Upper lobe of left lung (tissue), 4 donors: ENCODE measurements at regions not wholly inside any gene's neighbourhood (a gene's known extent, or its start where the extent isn't known, plus 50 kb on each side); places are given as distances from the start of the nearest gene placed in this dataset.

Source experiments
- EP300 ChIP-seq, 4 donors: sonication (generic); formaldehyde crosslinking; IDR thresholded peaks; one replicate each; pipeline ENCODE4 v1.5.1; 2017; ENCODE audit warnings: antibody characterized with exemption in 4 of 4, control low read depth in 2 of 4
- POLR2A ChIP-seq, 4 donors: fragments of 450-650 bp; IDR thresholded peaks; one replicate each; pipeline ENCODE4 v1.5.1; 2016 to 2017; ENCODE audit warnings: antibody characterized with exemption in 4 of 4, mild to moderate bottlenecking in 2 of 4
- POLR2AphosphoS5 ChIP-seq, 2 donors: sonication (generic); formaldehyde crosslinking; IDR thresholded peaks; one replicate each; pipeline ENCODE4 v1.5.1; 2017; ENCODE audit warnings: antibody characterized with exemption in 2 of 2
- TF ChIP-seq, protein P1 (sequence below), 6 experiments: fragments of 450-650 bp in 4 of 6; fragments of 200-600 bp in 2 of 6; sonication (generic) in 2 of 6; IDR thresholded peaks; one replicate each; pipeline ENCODE4 v1.5.1; 2016 to 2019; ENCODE audit warnings: antibody characterized with exemption in 6 of 6

DNA sequence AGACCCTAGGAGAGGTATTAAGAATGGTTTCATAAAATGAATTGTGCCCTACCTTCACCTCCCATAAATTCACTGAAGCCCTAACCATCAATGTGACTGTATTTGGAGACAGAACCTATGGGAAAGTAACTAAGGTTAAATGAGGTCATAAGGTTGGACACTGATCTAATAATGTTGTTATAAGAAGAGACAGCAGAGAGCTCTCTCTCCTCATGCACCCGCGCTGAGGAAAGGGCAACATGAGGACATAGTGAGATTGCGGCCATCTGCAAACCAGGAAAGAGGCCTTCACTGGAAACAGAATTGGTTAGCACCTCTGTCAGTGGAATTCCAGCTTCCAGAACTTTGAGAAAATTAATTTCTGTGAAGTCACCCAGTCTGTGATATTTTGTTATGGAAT is 1396.1 kb upstream of the MIR17HG start:
- TF ChIP-seq, protein P1, sequence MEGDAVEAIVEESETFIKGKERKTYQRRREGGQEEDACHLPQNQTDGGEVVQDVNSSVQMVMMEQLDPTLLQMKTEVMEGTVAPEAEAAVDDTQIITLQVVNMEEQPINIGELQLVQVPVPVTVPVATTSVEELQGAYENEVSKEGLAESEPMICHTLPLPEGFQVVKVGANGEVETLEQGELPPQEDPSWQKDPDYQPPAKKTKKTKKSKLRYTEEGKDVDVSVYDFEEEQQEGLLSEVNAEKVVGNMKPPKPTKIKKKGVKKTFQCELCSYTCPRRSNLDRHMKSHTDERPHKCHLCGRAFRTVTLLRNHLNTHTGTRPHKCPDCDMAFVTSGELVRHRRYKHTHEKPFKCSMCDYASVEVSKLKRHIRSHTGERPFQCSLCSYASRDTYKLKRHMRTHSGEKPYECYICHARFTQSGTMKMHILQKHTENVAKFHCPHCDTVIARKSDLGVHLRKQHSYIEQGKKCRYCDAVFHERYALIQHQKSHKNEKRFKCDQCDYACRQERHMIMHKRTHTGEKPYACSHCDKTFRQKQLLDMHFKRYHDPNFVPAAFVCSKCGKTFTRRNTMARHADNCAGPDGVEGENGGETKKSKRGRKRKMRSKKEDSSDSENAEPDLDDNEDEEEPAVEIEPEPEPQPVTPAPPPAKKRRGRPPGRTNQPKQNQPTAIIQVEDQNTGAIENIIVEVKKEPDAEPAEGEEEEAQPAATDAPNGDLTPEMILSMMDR (IDR thresholded peaks at IDR 0.05), result no peak
- TF ChIP-seq POLR2A (IDR thresholded peaks at IDR 0.05), result no peak
- no peak for TF ChIP-seq POLR2AphosphoS5 (IDR thresholded peaks at IDR 0.05)
- no peak for TF ChIP-seq EP300 (IDR thresholded peaks at IDR 0.05)
